PC-9 (cell line): ENCODE measurements at regions not wholly inside any gene's neighbourhood (a gene's known extent, or its start where the extent isn't known, plus 50 kb on each side); places are given as distances from the start of the nearest gene placed in this dataset.

Source experiments
- BruUV-seq: library from RNA; stranded (reverse); fragments of 400-500 nt; replicated peaks from 2 replicates; lab custom pipeline; 2021; lab: Mats Ljungman, UMichigan
- CTCF ChIA-PET: fragments of 300-600 bp; sonication (Branson Sonifier 250); formaldehyde crosslinking; loops from one replicate; lab custom pipeline; 2022; ENCODE audit warnings: antibody characterized with exemption; lab: Charles Lee
- POLR2A ChIA-PET: fragments of 300-600 bp; sonication (Branson Sonifier 250); formaldehyde crosslinking; loops from one replicate; lab custom pipeline; 2022; ENCODE audit warnings: antibody characterized with exemption; ENCODE audit not compliant: unreplicated experiment; lab: Charles Lee
- DNase-seq, 2 experiments: peaks; one replicate each; pipeline versions ENCODE4 v3.0.0 to v3.0.0-alpha.2; 2015 to 2022; ENCODE audit warnings: mixed read lengths in 1 of 2
- H2AFZ ChIP-seq: fragments of 200-600 bp; sonication (generic); 2 replicates; pipeline ENCODE4 v1.8.1; 2017; ENCODE audit warnings: antibody characterized with exemption
- H3F3A ChIP-seq: fragments of 200-600 bp; sonication (generic); 2 replicates; pipeline ENCODE4 v1.8.1; 2017; ENCODE audit warnings: antibody characterized with exemption, mild to moderate bottlenecking, low read depth; ENCODE audit not compliant: insufficient read depth
- H3K27ac ChIP-seq: fragments of 200-600 bp; sonication (generic); 2 replicates; pipeline ENCODE4 v1.6.1; 2016; ENCODE audit warnings: mixed run types
- H3K27me3 ChIP-seq: fragments of 200-600 bp; sonication (generic); 2 replicates; pipeline ENCODE4 v1.6.1; 2016; ENCODE audit warnings: low read depth, mixed run types; ENCODE audit not compliant: insufficient read depth
- H3K36me3 ChIP-seq: fragments of 200-600 bp; sonication (generic); 2 replicates; pipeline ENCODE4 v1.6.1; 2016; ENCODE audit warnings: low read depth, mixed run types
- H3K4me1 ChIP-seq: fragments of 200-600 bp; sonication (generic); replicated peaks from 2 replicates; pipeline ENCODE4 v1.6.1; 2016; ENCODE audit warnings: mixed run types; ENCODE audit not compliant: insufficient read depth
- H3K4me2 ChIP-seq: fragments of 200-600 bp; sonication (generic); 2 replicates; pipeline ENCODE4 v1.6.1; 2017; ENCODE audit warnings: mixed run types
- H3K4me3 ChIP-seq: fragments of 200-600 bp; sonication (generic); 2 replicates; pipeline ENCODE4 v1.6.1; 2016; ENCODE audit warnings: mixed run types
- H3K79me2 ChIP-seq: fragments of 200-600 bp; sonication (generic); 2 replicates; pipeline ENCODE4 v1.6.1; 2017; ENCODE audit warnings: low read depth, mixed run types
- H3K9me2 ChIP-seq: fragments of 200-600 bp; sonication (generic); 2 replicates; pipeline ENCODE4 v1.8.1; 2017; ENCODE audit warnings: mild to moderate bottlenecking; ENCODE audit not compliant: insufficient read depth
- H3K9me3 ChIP-seq: fragments of 200-600 bp; sonication (generic); 2 replicates; pipeline ENCODE4 v1.8.1; 2016; ENCODE audit warnings: low read depth; ENCODE audit not compliant: insufficient read depth
- H4K20me1 ChIP-seq: fragments of 200-600 bp; sonication (generic); 2 replicates; pipeline ENCODE4 v1.8.1; 2017; ENCODE audit not compliant: insufficient read depth
- CTCF ChIP-seq: fragments of 200-600 bp; sonication (generic); conservative IDR thresholded peaks from 2 replicates; pipeline ENCODE4 v1.6.1; 2017; ENCODE audit warnings: mixed run types, antibody characterized with exemption, mild to moderate bottlenecking, moderate library complexity
- EZH2 ChIP-seq: fragments of 200-600 bp; sonication (generic); IDR thresholded peaks from 2 replicates; pipeline ENCODE4 v1.8.0; 2017; ENCODE audit warnings: antibody characterized with exemption, low read depth
- intact Hi-C: fragments of 100-400 bp; cut with micrococcal nuclease; formaldehyde crosslinking; loops from one replicate; pipeline ENCODE4 v1.10.0; 2022; ENCODE audit not compliant: unreplicated experiment

DNA sequence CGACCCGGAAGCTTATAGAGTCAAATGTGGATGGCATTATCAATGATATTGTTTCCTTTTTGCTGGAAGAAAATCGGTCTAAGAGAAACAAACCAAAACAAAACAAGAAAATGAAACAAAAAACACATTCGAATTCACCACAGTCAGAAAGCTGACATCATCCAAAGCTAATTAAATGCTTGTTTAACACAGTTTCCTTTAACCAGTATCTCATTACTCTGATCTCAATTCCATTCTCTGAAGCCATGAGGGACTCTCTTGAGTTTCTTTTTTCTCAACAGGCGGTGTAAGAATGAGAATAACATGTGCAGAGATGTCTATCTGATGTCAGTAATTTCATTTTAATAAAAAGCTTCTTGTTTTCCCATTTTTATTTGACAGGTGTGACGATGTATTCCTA, 1448.3 kb upstream of the DDX18 start:
- H2AFZ ChIP-seq, result no peak overlapping the region
- H3K36me3 ChIP-seq, result no peaks in the 10 kb centered on the region
- TF ChIP-seq EZH2, result no peak
- no peak for TF ChIP-seq CTCF
- intact Hi-C loops, result no loop called here
- H3K4me2 ChIP-seq, result no peak overlapping the region
- no peaks in the 10 kb centered on the region for H3F3A ChIP-seq
- CTCF ChIA-PET, result no interaction called here
- no TSS peak for BruUV-seq
- H3K9me3 ChIP-seq, result no peaks in the 10 kb centered on the region
- no peaks in the 10 kb centered on the region for H3K79me2 ChIP-seq
- H3K27ac ChIP-seq, result no peak overlapping the region
- DNase-seq, result no peak
- no peaks in the 10 kb centered on the region for H3K4me1 ChIP-seq
- no peaks in the 10 kb centered on the region for H4K20me1 ChIP-seq
- H3K27me3 ChIP-seq, result no peaks in the 10 kb centered on the region
- H3K9me2 ChIP-seq, result no peaks in the 10 kb centered on the region
- POLR2A ChIA-PET, result no interaction called here
- H3K4me3 ChIP-seq, result no peak overlapping the region

GRCh38 chr2:116378786-116379185, 1435.7 kb upstream of the DDX18 start:
- Histone ChIP-seq H3K9me3 (no peaks in the 10 kb centered on the region), H3K27me3 (no peaks in the 10 kb centered on the region), H3K27ac (no peak overlapping the region), H3K79me2 (no peaks in the 10 kb centered on the region), H3F3A (no peaks in the 10 kb centered on the region), H2AFZ (no peak overlapping the region), H3K4me3 (no peak overlapping the region), H4K20me1 (no peaks in the 10 kb centered on the region), H3K9me2 (no peaks in the 10 kb centered on the region), H3K4me2 (no peak overlapping the region), H3K4me1 (no peaks in the 10 kb centered on the region), H3K36me3 (no peaks in the 10 kb centered on the region)
- no peak for DNase-seq
- CTCF ChIA-PET, result no interaction called here
- POLR2A ChIA-PET, result no interaction called here
- intact Hi-C loops, result no loop called here
- no TSS peak for BruUV-seq
- TF ChIP-seq EZH2, result no peak

DNA sequence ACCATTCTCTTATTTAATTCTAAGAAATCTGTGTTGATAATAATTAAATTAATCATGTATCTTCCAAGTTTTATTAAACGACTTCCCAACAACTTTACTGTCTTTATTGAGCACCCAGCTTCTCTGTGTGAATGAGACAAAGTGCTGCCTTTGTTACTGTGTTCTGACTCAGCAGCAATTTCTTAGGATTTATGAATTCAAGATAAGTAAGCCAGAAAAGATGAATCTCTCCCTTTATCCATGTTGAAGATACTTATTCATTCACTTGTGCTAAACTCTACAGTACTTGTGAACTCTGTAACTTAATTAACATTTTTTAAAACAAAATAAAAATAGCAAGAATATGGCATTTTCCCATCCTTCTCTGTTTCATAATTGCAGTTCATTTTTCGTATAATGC, 1403.3 kb upstream of the DDX18 start:
- Histone ChIP-seq H3K36me3 (no peaks in the 10 kb centered on the region), H3K4me1 (no peaks in the 10 kb centered on the region), H3K4me2 (no peak overlapping the region), H2AFZ (no peak overlapping the region), H3K4me3 (no peak overlapping the region), H3K27me3 (no peaks in the 10 kb centered on the region), H4K20me1 (no peaks in the 10 kb centered on the region), H3K79me2 (no peaks in the 10 kb centered on the region), H3F3A (no peaks in the 10 kb centered on the region), H3K9me2 (no peaks in the 10 kb centered on the region; the same call in 1 of the 2 replicates), H3K9me3 (no peaks in the 10 kb centered on the region), H3K27ac (no peak overlapping the region)
- no TSS peak for BruUV-seq
- POLR2A ChIA-PET, result no interaction called here
- CTCF ChIA-PET, result no interaction called here
- DNase-seq, result no peak
- TF ChIP-seq EZH2 (no peak), CTCF (no peak)
- intact Hi-C loops, result no loop called here

- Histone ChIP-seq H4K20me1 (no peaks in the 10 kb centered on the region), H3K9me3 (no peaks in the 10 kb centered on the region), H3K79me2 (no peaks in the 10 kb centered on the region), H3K4me2 (no peak overlapping the region), H3K4me1 (no peaks in the 10 kb centered on the region), H3K27me3 (0 out of 2 replicates have a peak, but pooled peaks cover 2% of the 10 kb centered on the region), H3K4me3 (no peak overlapping the region), H3K36me3 (no peaks in the 10 kb centered on the region), H3K27ac (no peak overlapping the region), H2AFZ (no peak overlapping the region), H3F3A (no peaks in the 10 kb centered on the region), H3K9me2 (no peaks in the 10 kb centered on the region; the same call in 1 of the 2 replicates)
- no TSS peak for BruUV-seq
- no peak for DNase-seq
- CTCF ChIA-PET, result no interaction called here
- POLR2A ChIA-PET, result no interaction called here
- intact Hi-C loops, result no loop called here
- no peak for TF ChIP-seq EZH2
- no peak for TF ChIP-seq CTCF
Measured at GRCh38 chr2:116413659-116414058, 1400.8 kb upstream of the DDX18 start.
